CD4-positive, CD25-positive, alpha-beta regulatory T cell (primary cell): ENCODE measurements at regions not wholly inside any gene's neighbourhood (a gene's known extent, or its start where the extent isn't known, plus 50 kb on each side); places are given as distances from the start of the nearest gene placed in this dataset.
"Not testable (repeated sequence)": the region's sequence is repeated elsewhere in the genome, so short reads cannot be mapped to it uniquely, and the experiment has no call there.

Experiments
- ATAC-seq, 2 donors: fragments of 150-1000 bp; cut with Tn5 transposase; one replicate each; pipeline ENCODE4 v1.10.0; 2021; ENCODE audit warnings: low read depth in 2 of 2, moderate number of reproducible peaks in 2 of 2, moderate library complexity in 1 of 2
- DNase-seq, 3 donors: peaks; one replicate each; pipeline versions ENCODE4 v3.0.0 to v3.0.0-alpha.2; 2012 to 2022; ENCODE audit warnings: mixed read lengths in 1 of 3
- H3K27ac ChIP-seq: one replicate; pipeline ENCODE4 v1.7.0; 2013; ENCODE audit warnings: mild to moderate bottlenecking, low read length; ENCODE audit not compliant: insufficient read depth, poor library complexity, severe bottlenecking
- H3K27me3 ChIP-seq: one replicate; pipeline ENCODE4 v1.7.0; 2013; ENCODE audit warnings: low read length; ENCODE audit not compliant: control insufficient read depth, insufficient read depth
- H3K36me3 ChIP-seq: one replicate; pipeline ENCODE4 v1.7.0; 2013; ENCODE audit warnings: mild to moderate bottlenecking, low read length, moderate library complexity; ENCODE audit not compliant: control insufficient read depth, insufficient read depth
- H3K4me1 ChIP-seq: 2 replicates; pipeline ENCODE4 v1.7.0; 2013; ENCODE audit warnings: mild to moderate bottlenecking, low read length; ENCODE audit not compliant: insufficient read depth, control insufficient read depth, poor library complexity, severe bottlenecking
- H3K4me3 ChIP-seq: one replicate; pipeline ENCODE4 v1.7.0; 2013; ENCODE audit warnings: low read depth, mild to moderate bottlenecking, low read length, moderate library complexity
- H3K9me3 ChIP-seq, 2 experiments: 1 replicate in 1 of 2; 2 replicates in 1 of 2; pipeline ENCODE4 v1.7.0; 2013; ENCODE audit warnings: low read length in 2 of 2, mild to moderate bottlenecking in 1 of 2, moderate library complexity in 1 of 2; ENCODE audit not compliant: control insufficient read depth in 2 of 2
- H3K27ac Mint-ChIP-seq, 3 donors: one replicate each; pipeline ENCODE4 v1.8.0; 2020 to 2022; ENCODE audit warnings: mild to moderate bottlenecking in 3 of 3, mixed read lengths in 3 of 3, moderate library complexity in 2 of 3
- H3K27me3 Mint-ChIP-seq: one replicate; pipeline ENCODE4 v1.8.0; 2022; ENCODE audit warnings: mild to moderate bottlenecking, mixed read lengths
- H3K36me3 Mint-ChIP-seq: one replicate; pipeline ENCODE4 v1.8.0; 2020; ENCODE audit warnings: mixed read lengths
- H3K4me1 Mint-ChIP-seq, 4 donors: one replicate each; pipeline ENCODE4 v1.8.0; 2020 to 2022; ENCODE audit warnings: mixed read lengths in 4 of 4, mild to moderate bottlenecking in 1 of 4
- H3K4me3 Mint-ChIP-seq, 4 donors: one replicate each; pipeline ENCODE4 v1.8.0; 2020 to 2022; ENCODE audit warnings: mild to moderate bottlenecking in 4 of 4, mixed read lengths in 4 of 4, moderate library complexity in 3 of 4
- H3K9me3 Mint-ChIP-seq, 7 donors: one replicate each; pipeline ENCODE4 v1.8.0; 2020 to 2022; ENCODE audit warnings: mixed read lengths in 7 of 7, mild to moderate bottlenecking in 3 of 7, moderate library complexity in 2 of 7

- not testable (repeated sequence) for ATAC-seq
Measured at GRCh38 chr5:122209601-122210000, 80.3 kb downstream of the ZNF474 start.

GRCh38 chr5:122218778-122219177 lies 89.4 kb downstream of the ZNF474 start:
- Histone ChIP-seq H3K9me3 (no peaks in the 10 kb centered on the region), H3K4me1 (no peaks in the 10 kb centered on the region), H3K27ac (no peak overlapping the region), H3K4me3 (no peak overlapping the region), H3K27me3 (no peaks in the 10 kb centered on the region), H3K36me3 (no peaks in the 10 kb centered on the region)
- ATAC-seq: no peak
- DNase-seq: no peak
- no peak overlapping the region for H3K4me3 Mint-ChIP-seq
- no peaks in the 10 kb centered on the region for H3K4me1 Mint-ChIP-seq
- H3K27me3 Mint-ChIP-seq: no peaks in the 10 kb centered on the region
- no peak overlapping the region for H3K27ac Mint-ChIP-seq
- no peaks in the 10 kb centered on the region for H3K36me3 Mint-ChIP-seq
- H3K9me3 Mint-ChIP-seq: peaks cover 0 to 10% (median 2%) of the 10 kb centered on the region in 7 donors

More at GRCh38 chr5:122209601-122210000, 80.3 kb downstream of the ZNF474 start:
- H3K27me3 Mint-ChIP-seq, DNase-seq, H3K4me1 ChIP-seq, H3K36me3 ChIP-seq, H3K27ac Mint-ChIP-seq, H3K4me1 Mint-ChIP-seq, H3K9me3 Mint-ChIP-seq, H3K27ac ChIP-seq, H3K4me3 ChIP-seq, H3K9me3 ChIP-seq, H3K36me3 Mint-ChIP-seq, H3K4me3 Mint-ChIP-seq, H3K27me3 ChIP-seq: not testable (repeated sequence)

- no peak overlapping the region for H3K27ac Mint-ChIP-seq
Measured at GRCh38 chr5:122219436-122220166, 90.3 kb downstream of the ZNF474 start.

GRCh38 chr5:122220511-122220910 lies 91.2 kb downstream of the ZNF474 start:
- Mint-ChIP-seq H3K27ac (no peak overlapping the region), H3K27me3 (no peaks in the 10 kb centered on the region), H3K4me1 (no peaks in the 10 kb centered on the region), H3K9me3 (peaks cover 0 to 14% (median 2%) of the 10 kb centered on the region in 7 donors), H3K36me3 (no peaks in the 10 kb centered on the region), H3K4me3 (no peak overlapping the region)
- DNase-seq: no peak
- H3K27me3 ChIP-seq: no peaks in the 10 kb centered on the region
- no peaks in the 10 kb centered on the region for H3K36me3 ChIP-seq
- no peaks in the 10 kb centered on the region for H3K9me3 ChIP-seq
- ATAC-seq: no peak
- H3K4me1 ChIP-seq: no peaks in the 10 kb centered on the region
- no peak overlapping the region for H3K27ac ChIP-seq
- H3K4me3 ChIP-seq: no peak overlapping the region

More at GRCh38 chr5:122219436-122220166, 90.3 kb downstream of the ZNF474 start:
- Histone ChIP-seq H3K27ac (no peak overlapping the region), H3K9me3 (no peaks in the 10 kb centered on the region), H3K36me3 (no peaks in the 10 kb centered on the region), H3K4me1 (no peaks in the 10 kb centered on the region), H3K27me3 (no peaks in the 10 kb centered on the region), H3K4me3 (no peak overlapping the region)
- ATAC-seq (no peak), DNase-seq (no peak)
- Mint-ChIP-seq H3K4me3 (no peak overlapping the region), H3K27me3 (no peaks in the 10 kb centered on the region), H3K4me1 (no peaks in the 10 kb centered on the region), H3K36me3 (no peaks in the 10 kb centered on the region), H3K9me3 (peaks cover 0 to 14% (median 2%) of the 10 kb centered on the region in 7 donors)

GRCh38 chr5:122221857-122222256 lies 90.2 kb upstream of the SNCAIP start:
- H3K4me1 Mint-ChIP-seq: no peaks in the 10 kb centered on the region
- no peaks in the 10 kb centered on the region for H3K36me3 ChIP-seq
- no peak overlapping the region for H3K4me3 ChIP-seq
- H3K27me3 Mint-ChIP-seq: no peaks in the 10 kb centered on the region
- no peaks in the 10 kb centered on the region for H3K9me3 ChIP-seq
- no peak overlapping the region for H3K27ac Mint-ChIP-seq
- H3K9me3 Mint-ChIP-seq: peaks cover 0 to 14% (median 1%) of the 10 kb centered on the region in 7 donors
- H3K36me3 Mint-ChIP-seq: no peaks in the 10 kb centered on the region
- H3K4me3 Mint-ChIP-seq: no peak overlapping the region
- DNase-seq (no peak), ATAC-seq (no peak)
- no peak overlapping the region for H3K27ac ChIP-seq
- no peaks in the 10 kb centered on the region for H3K4me1 ChIP-seq
- no peaks in the 10 kb centered on the region for H3K27me3 ChIP-seq

- Mint-ChIP-seq H3K36me3 (no peaks in the 10 kb centered on the region), H3K27me3 (no peaks in the 10 kb centered on the region), H3K27ac (no peak overlapping the region), H3K4me3 (no peak overlapping the region), H3K4me1 (no peaks in the 10 kb centered on the region), H3K9me3 (peaks cover 0 to 14% (median 1%) of the 10 kb centered on the region in 7 donors)
- Histone ChIP-seq H3K36me3 (no peaks in the 10 kb centered on the region), H3K9me3 (no peaks in the 10 kb centered on the region), H3K27me3 (no peaks in the 10 kb centered on the region), H3K27ac (no peak overlapping the region), H3K4me1 (no peaks in the 10 kb centered on the region), H3K4me3 (no peak overlapping the region)
- no peak for ATAC-seq
- no peak for DNase-seq
Measured at GRCh38 chr5:122222580-122222979, 89.5 kb upstream of the SNCAIP start.

GRCh38 chr5:122228728-122229392 lies 83.2 kb upstream of the SNCAIP start:
- no peaks in the 10 kb centered on the region for H3K36me3 Mint-ChIP-seq
- no peaks in the 10 kb centered on the region for H3K4me1 ChIP-seq
- no peaks in the 10 kb centered on the region for H3K27me3 ChIP-seq
- H3K4me3 Mint-ChIP-seq: no peak overlapping the region
- H3K9me3 Mint-ChIP-seq: peaks cover 0 to 4% (median 0%) of the 10 kb centered on the region in 7 donors
- H3K4me3 ChIP-seq: no peak overlapping the region
- H3K4me1 Mint-ChIP-seq: no peaks in the 10 kb centered on the region
- H3K27me3 Mint-ChIP-seq: no peaks in the 10 kb centered on the region
- H3K9me3 ChIP-seq: no peaks in the 10 kb centered on the region
- ATAC-seq (no peak), DNase-seq (no peak)
- H3K27ac Mint-ChIP-seq: no peak overlapping the region
- H3K27ac ChIP-seq: no peak overlapping the region
- no peaks in the 10 kb centered on the region for H3K36me3 ChIP-seq

GRCh38 chr5:122229551-122229950 lies 82.5 kb upstream of the SNCAIP start:
- Mint-ChIP-seq H3K4me1 (no peaks in the 10 kb centered on the region), H3K27ac (no peak overlapping the region), H3K36me3 (no peaks in the 10 kb centered on the region), H3K4me3 (no peak overlapping the region), H3K27me3 (no peaks in the 10 kb centered on the region), H3K9me3 (peaks cover 0 to 4% (median 0%) of the 10 kb centered on the region in 7 donors)
- no peaks in the 10 kb centered on the region for H3K36me3 ChIP-seq
- no peak overlapping the region for H3K27ac ChIP-seq
- no peaks in the 10 kb centered on the region for H3K27me3 ChIP-seq
- no peaks in the 10 kb centered on the region for H3K4me1 ChIP-seq
- DNase-seq: no peak
- H3K9me3 ChIP-seq: no peaks in the 10 kb centered on the region
- H3K4me3 ChIP-seq: no peak overlapping the region
- ATAC-seq: no peak
